GM18951 (cell line): ENCODE measurements at regions not wholly inside any gene's neighbourhood (a gene's known extent, or its start where the extent isn't known, plus 50 kb on each side); places are given as distances from the start of the nearest gene placed in this dataset.

ENCODE experiments used
- POLR2A ChIP-seq: IDR thresholded peaks from 4 replicates; pipeline ENCODE4 v1.6.1; 2011; ENCODE audit warnings: mild to moderate bottlenecking; ENCODE audit not compliant: insufficient read length, insufficient read depth; ENCODE audit errors: extremely low read depth
- in situ Hi-C: fragments of 300-500 bp; cut with MboI; formaldehyde crosslinking; loops from one replicate; pipeline ENCODE4 v1.12.0; 2022; ENCODE audit warnings: low sequenced_read_pairs, mixed read lengths, inconsistent platforms; ENCODE audit not compliant: unreplicated experiment

DNA sequence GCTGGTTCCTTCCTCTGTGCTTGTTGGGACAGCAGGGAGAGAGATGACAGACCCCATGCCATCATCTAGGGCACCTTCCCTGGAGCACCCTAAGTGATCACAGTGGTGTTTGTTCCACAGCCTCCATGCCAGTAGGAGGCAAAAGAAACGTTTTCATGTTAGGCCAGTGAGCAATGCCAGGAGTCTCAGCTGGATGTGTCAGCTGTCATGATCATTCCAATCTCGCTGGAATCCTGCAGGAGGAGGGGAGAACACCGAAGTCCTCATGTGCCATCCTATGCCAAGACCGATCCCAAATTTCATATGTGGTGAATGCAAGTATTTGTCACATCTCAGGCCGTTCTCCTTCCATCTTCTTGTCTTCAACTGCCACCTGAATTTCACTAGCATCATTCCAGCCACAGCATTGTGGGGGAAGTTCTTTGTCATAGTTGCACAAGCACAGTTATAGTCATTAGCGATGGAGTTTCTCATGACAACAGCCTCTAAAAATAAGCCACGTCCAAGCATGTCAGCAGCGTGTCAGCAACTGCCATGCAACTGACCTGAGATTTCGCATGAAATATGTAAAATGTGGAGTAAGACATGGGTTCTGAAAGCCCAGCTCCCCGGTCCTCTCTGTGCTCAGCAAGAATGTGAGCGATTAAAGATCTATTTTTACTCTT lies 97.2 kb upstream of the DNAH5 start:
- in situ Hi-C loops = no loop called here
- TF ChIP-seq POLR2A = no peak

DNA sequence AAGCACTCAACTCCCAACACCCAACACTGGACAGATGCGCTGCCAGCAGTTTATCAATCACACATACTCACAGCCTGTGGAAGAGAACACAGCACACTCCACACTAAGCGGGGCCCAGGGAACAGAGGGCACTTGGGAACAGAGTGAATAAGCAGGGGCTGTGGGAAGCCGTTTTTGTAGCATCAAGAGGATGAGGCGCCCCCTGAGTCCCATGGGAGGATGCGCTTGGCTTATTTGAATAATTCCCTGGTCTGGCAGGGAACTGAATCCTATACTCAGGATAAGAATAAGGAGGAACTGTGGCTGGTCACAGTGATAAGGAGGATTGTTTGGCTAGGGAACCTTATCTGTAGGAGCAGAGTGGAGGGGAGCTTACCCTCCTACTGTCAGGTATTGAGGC lies 96.1 kb upstream of the DNAH5 start:
- TF ChIP-seq POLR2A = no peak
- in situ Hi-C loops = no loop called here

GRCh38 chr5:14039576-14039975 lies 95.1 kb upstream of the DNAH5 start:
- in situ Hi-C loops = no loop called here
- no peak for TF ChIP-seq POLR2A

- TF ChIP-seq POLR2A = no peak
- in situ Hi-C loops = no loop called here
These were observed 94.6 kb upstream of the DNAH5 start for GRCh38 chr5:14039063-14039462.

DNA sequence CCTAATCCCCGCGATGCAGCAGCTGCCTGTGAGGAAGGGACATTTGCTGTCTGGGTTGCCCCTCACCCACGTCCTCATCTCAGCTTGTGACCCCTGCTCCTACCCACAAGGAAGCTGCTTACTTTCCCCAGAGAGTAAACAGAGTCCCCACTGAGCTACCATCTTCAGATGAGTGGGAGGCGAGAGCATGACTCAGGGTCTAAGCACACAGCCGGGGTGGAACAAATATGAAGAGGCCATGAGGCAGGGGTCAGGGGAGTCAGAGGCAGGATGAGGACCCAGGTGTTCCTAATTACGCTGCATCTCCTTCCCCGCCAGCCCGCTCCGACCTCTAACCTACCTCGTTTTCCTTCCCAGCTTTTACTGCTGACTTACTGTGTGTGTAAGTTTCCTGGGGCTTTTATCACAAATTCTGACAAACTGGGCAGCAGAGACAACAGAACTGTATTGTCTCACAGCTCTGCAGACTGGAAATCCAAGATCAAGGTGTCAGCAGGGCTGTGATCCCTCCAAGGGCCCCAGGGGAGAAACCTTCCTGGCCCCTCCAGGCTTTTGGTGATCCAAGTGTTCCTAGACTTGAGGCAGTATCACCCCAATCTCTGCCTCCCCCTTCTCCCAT lies 94.0 kb upstream of the DNAH5 start:
- in situ Hi-C loops = no loop called here
- TF ChIP-seq POLR2A = no peak

- TF ChIP-seq POLR2A = no peak
- in situ Hi-C loops = no loop called here
These were observed 92.5 kb upstream of the DNAH5 start for GRCh38 chr5:14036947-14037346.

GRCh38 chr5:14036514-14036913 lies 92.0 kb upstream of the DNAH5 start:
- in situ Hi-C loops = no loop called here
- no peak for TF ChIP-seq POLR2A

DNA sequence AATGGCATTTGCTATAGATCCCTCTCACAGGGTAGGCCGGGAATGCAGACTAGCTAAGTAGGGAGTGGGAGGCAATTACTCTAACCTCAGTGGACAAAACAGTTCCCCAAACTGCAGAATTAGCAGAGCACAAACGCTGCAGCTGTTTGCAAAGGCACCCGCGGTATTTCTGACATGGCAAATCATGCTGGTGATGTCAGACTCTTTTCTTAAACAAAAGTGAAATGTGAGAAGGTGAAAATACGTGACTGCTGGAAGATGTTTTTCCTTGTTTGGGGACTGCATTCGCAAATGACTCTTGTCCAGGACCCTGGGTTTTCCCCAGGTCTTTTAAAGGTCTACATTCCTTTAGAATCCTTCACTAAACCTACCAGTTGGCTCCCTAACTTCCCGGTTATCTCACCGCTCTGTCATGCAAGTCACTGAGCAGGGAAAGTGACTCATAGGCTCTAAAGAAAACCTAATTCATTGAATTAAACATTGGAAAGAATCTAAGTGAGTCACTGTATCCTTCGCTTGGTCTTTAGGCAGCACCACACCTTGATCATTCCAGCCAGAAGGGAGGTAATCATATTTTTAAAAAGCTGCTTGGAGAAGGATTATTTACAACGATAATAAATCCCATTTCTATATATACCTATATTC lies 91.5 kb upstream of the DNAH5 start:
- in situ Hi-C loops = no loop called here

DNA sequence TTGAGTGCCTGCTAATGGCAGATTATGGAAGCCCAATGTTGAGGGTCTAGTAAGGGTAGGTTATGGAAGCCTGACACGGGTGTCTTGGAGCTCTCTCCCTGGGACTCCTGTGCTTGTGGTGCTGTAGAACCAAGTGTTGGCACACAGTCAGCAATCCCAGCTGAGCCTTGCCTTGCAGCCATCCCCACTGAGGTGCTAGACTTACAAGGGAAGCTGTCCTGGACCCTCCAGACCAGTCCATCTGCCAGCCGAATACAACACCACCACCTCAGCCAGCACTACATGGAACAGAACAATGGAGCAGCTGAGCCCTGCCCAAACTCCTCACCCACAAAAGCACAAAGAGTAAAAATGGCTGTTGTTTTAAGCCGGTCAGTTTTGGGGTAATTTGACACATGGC lies 90.5 kb upstream of the DNAH5 start:
- no peak for TF ChIP-seq POLR2A
- in situ Hi-C loops = no loop called here

More for the DNA sequence above, 91.5 kb upstream of the DNAH5 start:
- no peak for TF ChIP-seq POLR2A

- in situ Hi-C loops = no loop called here
- no peak for TF ChIP-seq POLR2A
These were observed 88.4 kb upstream of the DNAH5 start for GRCh38 chr5:14032918-14033317.

DNA sequence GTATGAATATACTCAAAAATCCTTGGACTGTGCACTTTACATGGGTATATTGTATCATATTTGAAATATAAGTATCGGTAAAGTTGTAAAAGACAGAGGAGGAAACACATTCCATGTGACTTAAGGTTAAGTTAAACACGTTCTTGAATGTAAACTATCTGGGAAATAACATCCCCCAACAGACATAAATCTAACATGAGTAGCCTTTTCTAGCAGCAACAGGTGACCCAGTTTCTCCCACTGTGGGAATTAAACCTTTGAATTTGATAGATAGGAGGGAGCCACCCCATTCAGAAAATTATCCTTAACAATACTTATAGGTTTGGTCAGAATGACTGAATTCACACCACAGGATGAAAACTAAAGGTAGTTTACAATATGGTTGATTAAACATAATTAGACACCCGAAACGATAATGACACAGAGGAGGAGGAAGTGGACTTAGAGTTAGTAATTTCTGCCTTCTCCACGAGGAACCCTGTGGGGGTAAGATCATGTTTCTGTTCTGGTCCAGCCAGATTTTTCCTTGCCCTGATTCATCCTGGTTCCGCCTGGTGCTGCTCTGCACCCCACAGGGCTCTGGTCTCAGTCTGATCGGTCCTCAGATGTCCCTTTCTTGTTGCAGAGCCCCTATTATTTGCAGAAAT lies 84.6 kb upstream of the DNAH5 start:
- no peak for TF ChIP-seq POLR2A
- in situ Hi-C loops = no loop called here

- in situ Hi-C loops = no loop called here
- TF ChIP-seq POLR2A = no peak
These were observed 83.7 kb upstream of the DNAH5 start for GRCh38 chr5:14028188-14028587.

- in situ Hi-C loops = no loop called here
- TF ChIP-seq POLR2A = no peak
These were observed 81.2 kb upstream of the DNAH5 start for GRCh38 chr5:14025569-14026286.
